GM12873 (cell line): ENCODE measurements at regions not wholly inside any gene's neighbourhood (a gene's known extent, or its start where the extent isn't known, plus 50 kb on each side); places are given as distances from the start of the nearest gene placed in this dataset.

Experiments used
- TF ChIP-seq, protein P1 (sequence below): IDR thresholded peaks from 2 replicates; pipeline ENCODE4 v1.5.1; 2012; ENCODE audit warnings: low read depth, mild to moderate bottlenecking, moderate library complexity, low read length, control low read depth; ENCODE audit not compliant: insufficient read depth; ENCODE audit errors: missing control alignments

DNA sequence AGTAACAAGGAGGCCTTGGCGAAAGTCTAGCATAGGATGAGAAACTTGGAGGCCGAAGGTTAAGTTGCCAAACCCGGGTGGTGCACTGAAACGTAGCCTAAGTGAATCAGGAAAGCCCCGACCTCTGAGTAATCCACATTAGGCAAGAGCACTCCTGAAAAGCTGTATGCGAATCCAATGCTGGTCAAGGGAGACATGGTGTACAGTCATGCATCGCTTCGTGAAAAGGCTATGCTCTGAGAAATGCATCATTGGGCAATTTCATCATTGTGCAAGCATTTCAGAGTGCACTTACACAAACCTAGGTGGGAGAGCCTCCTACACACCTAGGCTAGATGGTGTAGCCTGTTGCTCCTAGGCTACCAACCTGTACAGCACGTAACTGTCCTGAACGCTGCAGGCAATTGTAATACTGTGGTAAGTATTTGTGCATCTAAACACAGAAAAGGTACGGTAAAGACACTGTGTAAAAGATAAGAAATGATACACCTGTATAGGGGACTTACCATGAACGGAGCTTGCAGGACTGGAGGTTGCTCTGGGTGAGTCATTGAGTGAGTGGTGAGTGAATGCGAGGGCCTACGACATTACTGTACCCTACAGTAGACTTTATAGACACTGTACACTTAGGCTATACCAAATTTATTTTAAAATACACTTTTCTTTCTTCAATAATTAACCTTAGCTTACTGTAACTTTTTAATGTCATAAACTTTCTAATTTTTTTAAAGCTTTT lies 222.5 kb downstream of the SHQ1 start:
- TF ChIP-seq, protein P1, sequence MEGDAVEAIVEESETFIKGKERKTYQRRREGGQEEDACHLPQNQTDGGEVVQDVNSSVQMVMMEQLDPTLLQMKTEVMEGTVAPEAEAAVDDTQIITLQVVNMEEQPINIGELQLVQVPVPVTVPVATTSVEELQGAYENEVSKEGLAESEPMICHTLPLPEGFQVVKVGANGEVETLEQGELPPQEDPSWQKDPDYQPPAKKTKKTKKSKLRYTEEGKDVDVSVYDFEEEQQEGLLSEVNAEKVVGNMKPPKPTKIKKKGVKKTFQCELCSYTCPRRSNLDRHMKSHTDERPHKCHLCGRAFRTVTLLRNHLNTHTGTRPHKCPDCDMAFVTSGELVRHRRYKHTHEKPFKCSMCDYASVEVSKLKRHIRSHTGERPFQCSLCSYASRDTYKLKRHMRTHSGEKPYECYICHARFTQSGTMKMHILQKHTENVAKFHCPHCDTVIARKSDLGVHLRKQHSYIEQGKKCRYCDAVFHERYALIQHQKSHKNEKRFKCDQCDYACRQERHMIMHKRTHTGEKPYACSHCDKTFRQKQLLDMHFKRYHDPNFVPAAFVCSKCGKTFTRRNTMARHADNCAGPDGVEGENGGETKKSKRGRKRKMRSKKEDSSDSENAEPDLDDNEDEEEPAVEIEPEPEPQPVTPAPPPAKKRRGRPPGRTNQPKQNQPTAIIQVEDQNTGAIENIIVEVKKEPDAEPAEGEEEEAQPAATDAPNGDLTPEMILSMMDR: no peak

DNA sequence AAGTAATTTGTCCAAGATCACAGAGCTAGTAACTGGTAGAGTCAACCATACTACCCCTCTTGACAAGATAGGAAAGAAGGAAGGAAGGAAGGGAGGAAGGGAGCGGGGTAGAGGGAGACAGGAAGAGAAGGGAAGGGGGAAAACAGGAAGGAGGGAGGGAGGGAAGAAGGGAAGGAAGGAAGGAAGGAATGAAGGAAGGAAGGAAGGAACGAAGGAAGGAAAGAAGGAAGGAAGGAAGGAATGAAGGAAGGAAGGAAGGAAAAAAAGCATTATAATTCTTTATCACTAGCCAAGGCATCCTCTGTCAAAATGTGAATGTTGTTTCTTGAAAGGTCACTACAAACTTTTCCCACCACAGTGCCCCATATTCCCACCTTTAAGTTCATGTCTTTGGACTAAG lies 223.6 kb downstream of the SHQ1 start:
- TF ChIP-seq, protein P1: no peak

DNA sequence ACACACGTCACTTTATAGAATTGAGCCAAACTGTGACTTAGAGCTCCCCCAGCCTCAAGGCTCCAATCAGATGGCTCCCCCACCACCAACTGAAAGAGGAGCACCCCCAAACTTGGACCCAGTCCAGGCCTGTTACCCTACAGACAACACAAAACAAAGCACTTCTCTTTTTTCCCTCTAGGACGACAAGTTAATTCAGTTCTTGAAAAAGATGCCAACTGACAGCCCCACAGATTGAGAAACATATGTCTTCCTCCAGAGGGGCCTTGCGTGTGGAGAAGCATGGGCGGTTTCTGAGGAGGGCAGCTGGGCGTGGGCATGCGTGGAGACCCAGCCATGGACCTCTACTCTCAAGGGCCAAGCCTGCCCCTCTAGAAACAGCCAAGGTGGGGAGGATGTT lies 229.5 kb downstream of the SHQ1 start:
- TF ChIP-seq, protein P1: no peak

DNA sequence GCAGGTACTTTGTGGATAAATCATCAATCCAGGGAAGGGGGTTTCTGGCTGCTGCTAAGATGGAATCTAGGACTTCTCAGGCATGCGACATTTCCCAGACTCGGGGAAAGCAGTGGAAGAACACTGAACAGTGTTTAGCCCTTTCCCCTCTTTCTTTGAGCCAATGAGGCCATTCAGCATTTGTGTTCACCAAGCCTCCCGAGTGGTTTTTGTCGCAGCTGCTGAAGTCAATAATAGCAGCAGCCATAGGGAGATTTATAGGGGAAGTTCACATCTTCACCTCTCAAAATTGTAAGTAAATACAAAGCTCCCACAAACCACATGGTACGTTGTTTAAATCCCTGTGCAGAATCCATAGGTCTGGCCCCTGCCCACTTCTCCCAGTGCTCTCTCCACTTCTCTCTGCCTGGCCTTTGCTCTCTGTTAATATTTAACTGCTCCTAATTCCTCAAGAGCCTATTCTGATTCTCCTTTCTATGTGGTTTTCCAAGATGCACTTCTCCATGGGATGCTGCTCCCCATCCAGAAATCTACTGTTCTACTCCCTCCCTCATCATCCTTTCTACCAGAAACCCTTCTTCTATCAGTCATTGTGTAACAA lies 230.7 kb downstream of the SHQ1 start:
- TF ChIP-seq, protein P1: no peak

DNA sequence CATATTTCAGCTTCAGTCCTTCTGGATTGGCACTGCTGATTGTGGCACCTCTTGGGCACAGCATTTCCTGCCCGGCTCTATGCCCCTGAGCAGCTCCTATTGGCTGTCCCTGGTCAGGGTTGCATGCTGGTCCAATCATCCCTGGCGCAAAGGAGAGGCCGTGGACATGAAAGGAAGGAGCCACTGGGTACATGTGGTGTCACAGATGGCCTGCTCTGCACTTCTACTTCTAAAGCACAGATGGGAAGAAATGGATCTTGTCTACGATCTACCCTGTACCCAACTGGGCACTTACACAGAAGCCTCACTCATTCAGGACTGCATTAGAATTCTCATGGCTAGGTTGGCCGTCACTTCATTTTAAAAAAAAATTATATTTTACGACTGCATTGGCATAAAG lies 232.5 kb downstream of the SHQ1 start:
- TF ChIP-seq, protein P1: no peak

DNA sequence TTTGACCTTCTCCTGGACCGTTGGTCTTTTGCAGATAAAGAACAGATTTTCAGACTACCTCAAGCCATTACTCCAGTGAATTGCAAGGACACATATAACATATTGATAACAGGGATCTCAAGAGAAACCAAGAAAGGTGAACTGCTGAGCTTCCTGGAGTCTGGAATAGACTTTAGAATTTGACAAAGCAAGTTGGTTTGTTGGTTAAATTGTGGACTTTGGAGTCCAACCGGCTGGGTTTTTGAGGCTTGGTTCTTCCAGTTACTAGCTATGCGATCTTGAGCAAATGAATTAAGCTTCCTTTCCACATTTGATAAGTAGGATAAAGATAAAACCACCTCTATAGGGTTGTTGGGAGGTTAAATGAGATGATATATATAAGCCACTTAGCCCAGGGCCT lies 233.1 kb downstream of the SHQ1 start:
- TF ChIP-seq, protein P1: no peak

DNA sequence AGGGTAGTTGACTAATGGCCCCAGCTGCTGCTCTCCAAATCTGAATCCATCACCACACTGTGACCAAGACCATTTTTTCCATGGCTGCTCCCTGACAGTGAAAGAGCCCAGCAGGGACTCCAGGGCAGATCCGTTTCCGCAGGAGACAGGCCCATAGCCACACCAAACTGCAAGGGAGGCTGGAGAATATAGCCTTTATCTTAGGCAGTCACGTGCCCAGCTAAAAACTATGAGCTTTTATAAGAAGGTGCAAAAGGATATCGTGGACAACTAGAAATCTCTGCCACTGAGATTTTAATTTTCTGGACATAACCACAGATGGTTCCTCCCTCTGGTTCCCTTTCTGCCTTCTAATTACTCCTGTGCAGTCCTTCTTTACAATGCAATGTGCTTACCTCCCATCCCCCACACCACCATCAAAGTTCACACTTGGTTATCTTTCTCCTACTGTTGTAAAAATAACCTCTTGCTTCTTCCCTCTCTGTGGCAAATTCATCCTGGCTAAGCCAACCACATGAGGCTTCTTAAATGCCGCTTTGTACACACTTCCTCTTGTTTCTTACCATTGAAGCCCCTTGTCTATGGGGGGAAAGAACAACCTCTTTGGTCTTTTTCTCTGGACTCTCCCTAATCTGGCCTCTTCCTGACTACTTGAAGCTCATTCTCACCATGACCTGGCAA lies 233.7 kb downstream of the SHQ1 start:
- TF ChIP-seq, protein P1: no peak
